GM23338 (cell line): ENCODE measurements at regions not wholly inside any gene's neighbourhood (a gene's known extent, or its start where the extent isn't known, plus 50 kb on each side); places are given as distances from the start of the nearest gene placed in this dataset.

Source experiments
- CTCF ChIP-seq, 2 experiments: fragments of 200-600 bp in 1 of 2; sonication (generic) in 1 of 2; conservative IDR thresholded peaks; 2 replicates each; pipeline versions ENCODE4 v1.5.1 to v1.6.1; 2016 to 2017; ENCODE audit warnings: antibody characterized with exemption in 2 of 2, low read depth in 2 of 2, mild to moderate bottlenecking in 2 of 2, moderate library complexity in 1 of 2
- EZH2 ChIP-seq: fragments of 200-600 bp; sonication (generic); IDR thresholded peaks from one replicate; pipeline ENCODE4 v1.8.0; 2017; ENCODE audit warnings: antibody characterized with exemption, mild to moderate bottlenecking, low read depth; ENCODE audit not compliant: unreplicated experiment
- NANOG ChIP-seq: IDR thresholded peaks from 2 replicates; pipeline ENCODE4 v1.6.1; 2016; ENCODE audit warnings: antibody characterized with exemption, borderline replicate concordance

DNA sequence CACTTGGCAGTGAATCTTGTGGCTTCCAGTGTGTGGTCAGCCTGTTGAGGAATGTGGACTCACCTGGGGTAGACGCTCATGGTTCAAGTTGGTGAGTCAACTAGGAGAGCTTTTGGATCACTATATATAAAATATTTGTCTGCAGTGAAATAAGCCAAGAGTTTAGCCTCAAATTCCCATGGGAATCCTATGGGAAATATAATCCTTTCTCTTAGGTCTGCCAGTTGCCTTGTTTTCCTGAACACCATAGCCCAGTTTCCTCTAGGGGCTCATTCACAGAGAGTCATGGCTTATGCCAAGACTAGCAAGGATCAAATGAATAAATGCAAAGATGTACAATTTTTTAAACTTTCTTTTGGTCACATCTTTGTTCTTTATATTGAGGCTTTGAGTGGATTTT is 100.1 kb upstream of the NPHP3 start:
- TF ChIP-seq NANOG (no peak), CTCF (conservative IDR thresholded peaks at IDR 0.05; ENCODE audit: low read depth in 2 of 2) (no peak), EZH2 (no peak)
